ENCODE measurements at regions not wholly inside any gene's neighbourhood (a gene's known extent, or its start where the extent isn't known, plus 50 kb on each side); places are given as distances from the start of the nearest gene placed in this dataset.

GRCh38 chr15:69814932-69815331, 282.8 kb downstream of the TLE3 start:
- TF ChIP-seq CTCF (IDR thresholded peaks at IDR 0.05): no peak
- no peak for TF ChIP-seq ZFX (IDR thresholded peaks at IDR 0.05; ENCODE audit: borderline replicate concordance)

Data from 22Rv1 (cell line).